NOMO-1 treated with dmso at 0.1 percent for 144 hours (cell line): ENCODE measurements at regions not wholly inside any gene's neighbourhood (a gene's known extent, or its start where the extent isn't known, plus 50 kb on each side); places are given as distances from the start of the nearest gene placed in this dataset.
"Not testable (repeated sequence)": the region's sequence is repeated elsewhere in the genome, so short reads cannot be mapped to it uniquely, and the experiment has no call there.

Experiments
- DNase-seq: peaks from one replicate; lab custom pipeline; 2025; ENCODE audit not compliant: unreplicated experiment; lab: John Stamatoyannopoulos, UW

- no peak for DNase-seq
Observed at GRCh38 chr6:27547157-27548075, 74.5 kb upstream of the ZNF184 start.

GRCh38 chr6:27546522-27546921, 73.6 kb upstream of the ZNF184 start:
- DNase-seq = no peak

GRCh38 chr6:27545271-27546046, 72.6 kb upstream of the ZNF184 start:
- DNase-seq = no peak

- no peak for DNase-seq
Observed at GRCh38 chr6:27544612-27545260, 71.8 kb upstream of the ZNF184 start.

- not testable (repeated sequence) for DNase-seq
Observed at GRCh38 chr6:27544135-27544534, 71.2 kb upstream of the ZNF184 start.

- no peak for DNase-seq
Observed at GRCh38 chr6:27542485-27542884, 69.6 kb upstream of the ZNF184 start.

DNA sequence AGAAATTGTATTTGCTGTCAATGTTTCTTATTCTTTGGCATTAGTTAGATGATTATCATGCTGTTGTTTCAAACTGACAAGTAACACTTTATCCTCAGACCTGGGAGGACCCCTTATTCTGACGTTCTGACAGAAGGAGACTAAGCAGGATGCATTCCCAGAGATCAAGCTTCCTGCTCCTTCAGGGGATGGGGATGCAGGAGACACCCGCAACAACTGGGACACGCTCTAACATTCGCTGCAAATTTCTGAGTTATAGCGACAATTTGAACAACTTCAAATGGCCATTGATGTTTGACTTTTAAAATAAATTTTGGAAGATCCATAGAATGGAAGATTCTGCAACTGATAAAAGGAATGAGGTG, 69.0 kb upstream of the ZNF184 start:
- no peak for DNase-seq

DNA sequence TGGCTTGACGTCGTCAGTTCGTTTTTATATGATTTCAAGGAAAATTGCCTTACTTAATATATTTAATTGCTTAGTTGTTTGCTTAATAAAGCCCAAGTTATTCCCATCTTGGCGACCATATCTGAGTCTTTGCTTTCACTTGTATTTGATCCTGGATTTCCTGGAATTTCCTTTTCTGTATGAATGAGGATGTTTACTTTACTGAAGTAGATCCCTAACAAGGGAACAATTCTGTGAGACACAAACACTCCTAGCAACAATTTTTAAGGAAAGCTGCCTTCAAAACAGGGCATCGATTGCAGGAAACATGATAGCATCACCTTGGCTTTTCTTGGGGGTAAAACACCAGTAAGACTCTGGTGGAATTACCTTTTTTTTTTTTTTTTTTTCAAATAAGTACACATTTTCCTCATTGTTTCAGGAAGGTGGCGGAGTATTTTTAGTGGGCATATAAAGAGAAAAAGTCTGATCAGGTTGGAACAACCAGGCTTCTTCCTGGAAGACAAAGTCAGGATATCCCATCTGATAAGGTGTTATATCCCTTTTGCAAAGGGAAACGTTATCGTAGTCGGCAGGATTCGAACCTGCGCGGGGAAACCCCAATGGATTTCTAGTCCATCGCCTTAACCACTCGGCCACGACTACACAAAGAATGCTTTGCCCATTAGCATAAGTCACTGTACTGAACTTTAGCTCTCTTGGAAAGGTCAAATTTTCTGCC, 68.5 kb upstream of the ZNF184 start:
- DNase-seq = no peak

DNA sequence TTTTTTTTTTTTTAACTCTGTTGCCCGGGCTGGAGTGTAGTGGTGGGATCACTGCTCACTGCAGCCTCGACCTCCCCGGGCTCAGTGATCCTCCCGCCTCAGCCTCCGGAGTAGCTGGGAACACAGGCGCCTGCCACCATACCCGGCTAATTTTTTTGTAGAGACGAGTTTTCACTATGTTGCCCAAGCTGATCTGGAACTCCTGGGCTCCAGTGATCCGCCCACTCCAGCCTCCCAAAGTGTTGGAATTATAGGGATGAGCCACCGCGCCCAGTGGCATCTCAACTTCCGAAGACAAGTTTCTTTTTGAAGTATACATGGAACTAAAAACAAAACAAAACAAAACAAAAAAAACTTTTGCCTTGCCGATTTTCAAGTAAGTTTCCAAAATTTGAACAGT, 66.6 kb upstream of the ZNF184 start:
- no peak for DNase-seq

- DNase-seq = no peak
Observed at GRCh38 chr6:27532820-27533538, 60.1 kb upstream of the ZNF184 start.

DNA sequence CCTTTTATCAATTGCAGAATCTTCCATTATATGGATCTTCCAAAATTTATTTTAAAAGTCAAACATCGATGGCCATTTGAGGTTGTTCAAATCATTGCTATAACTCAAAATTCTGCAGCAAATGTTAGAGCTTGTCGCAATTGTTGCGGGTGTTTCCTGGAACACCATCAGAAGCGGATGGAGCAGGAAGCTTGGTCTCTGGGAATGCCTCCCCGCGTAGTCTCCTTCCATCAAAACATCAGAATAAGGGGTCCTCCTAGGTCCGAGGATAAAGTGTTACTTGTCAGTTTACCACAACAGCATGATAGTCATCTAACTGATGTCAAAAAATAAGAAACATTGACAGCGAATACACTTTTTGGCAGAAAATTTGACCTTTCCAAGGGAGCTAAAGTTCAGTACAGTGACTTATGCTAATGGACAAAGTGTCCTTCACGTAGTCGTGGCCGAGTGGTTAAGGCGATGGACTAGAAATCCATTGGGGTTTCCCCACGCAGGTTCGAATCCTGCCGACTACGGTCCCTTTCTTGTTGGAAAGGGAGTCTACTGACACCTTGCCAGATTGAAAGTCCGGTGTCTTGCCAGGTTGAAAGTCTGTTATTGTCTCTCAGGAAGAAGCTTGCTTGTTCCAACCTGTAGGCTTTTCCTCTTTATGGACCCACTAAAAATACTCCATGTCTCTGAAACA, 59.0 kb upstream of the ZNF184 start:
- DNase-seq = no peak

- DNase-seq = not testable (repeated sequence)
Observed at GRCh38 chr6:27529796-27530195, 56.9 kb upstream of the ZNF184 start.

DNA sequence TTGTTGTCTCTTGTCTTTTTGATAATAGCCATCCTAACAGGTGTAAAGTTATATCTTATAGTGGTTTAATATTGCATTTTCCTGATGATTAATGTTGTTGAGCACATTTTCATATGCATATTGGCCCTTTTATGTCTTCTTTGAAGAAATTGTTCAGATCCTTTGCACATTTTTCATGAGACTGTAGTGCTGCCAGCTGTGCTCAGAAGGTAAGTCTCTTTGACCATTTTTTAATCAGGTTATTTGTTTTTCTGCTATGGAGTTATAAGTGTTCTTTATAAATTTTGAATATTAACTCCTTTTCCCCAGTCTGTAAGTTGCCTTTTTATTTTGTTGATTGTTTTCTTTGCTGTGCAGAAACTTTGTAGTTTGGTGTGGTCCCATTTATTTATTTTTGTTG, 55.8 kb upstream of the ZNF184 start:
- DNase-seq = no peak
